GM12878 (cell line): ENCODE measurements at regions not wholly inside any gene's neighbourhood (a gene's known extent, or its start where the extent isn't known, plus 50 kb on each side); places are given as distances from the start of the nearest gene placed in this dataset.

Experiments used
- EGR1 ChIP-seq, 2 experiments: IDR thresholded peaks; 1 replicate in 1 of 2; 2 replicates in 1 of 2; pipeline ENCODE4 v1.6.1; 2011 to 2012; ENCODE audit warnings: low read depth in 2 of 2, low read length in 2 of 2, borderline replicate concordance in 1 of 2, mild to moderate bottlenecking in 1 of 2, moderate library complexity in 1 of 2
- JUNB ChIP-seq: IDR thresholded peaks from 2 replicates; pipeline ENCODE4 v1.6.1; 2016; ENCODE audit warnings: antibody characterized with exemption, mild to moderate bottlenecking
- KAT2A ChIP-seq: conservative IDR thresholded peaks from 2 replicates; pipeline ENCODE4 v1.6.1; 2011; ENCODE audit warnings: low read depth, low read length; ENCODE audit not compliant: control insufficient read depth
- MEF2A ChIP-seq: IDR thresholded peaks from 2 replicates; pipeline ENCODE4 v1.6.1; 2011; ENCODE audit warnings: low read depth, mild to moderate bottlenecking, low read length, moderate library complexity; ENCODE audit not compliant: insufficient read depth
- MYB ChIP-seq: fragments of 150-350 bp; IDR thresholded peaks from 2 replicates; pipeline ENCODE4 v1.6.1; 2014; ENCODE audit warnings: mild to moderate bottlenecking, low read depth, low read length, borderline replicate concordance
- NFIC ChIP-seq: IDR thresholded peaks from 2 replicates; pipeline ENCODE4 v1.6.1; 2012; ENCODE audit warnings: low read depth, mild to moderate bottlenecking, inconsistent platforms, low read length, moderate library complexity
- NFYA ChIP-seq: IDR thresholded peaks from 2 replicates; pipeline ENCODE4 v1.6.1; 2011; ENCODE audit warnings: low read depth, mild to moderate bottlenecking, low read length, improper control_type of control experiment, borderline replicate concordance
- POU2F2 ChIP-seq: IDR thresholded peaks from 3 replicates; pipeline ENCODE4 v1.6.1; 2011; ENCODE audit warnings: low read depth, mild to moderate bottlenecking, low read length, borderline replicate concordance
- RCOR1 ChIP-seq: conservative IDR thresholded peaks from 2 replicates; pipeline ENCODE4 v1.6.1; 2012; ENCODE audit warnings: low read depth, low read length, improper control_type of control experiment
- SIN3A ChIP-seq: IDR thresholded peaks from 2 replicates; pipeline ENCODE4 v1.6.1; 2012; ENCODE audit warnings: low read depth, low read length, improper control_type of control experiment
- STAT1 ChIP-seq: fragments of 450-650 bp; conservative IDR thresholded peaks from 2 replicates; pipeline ENCODE4 v1.6.1; 2014; ENCODE audit warnings: antibody characterized with exemption, mild to moderate bottlenecking
- STAT3 ChIP-seq: IDR thresholded peaks from 2 replicates; pipeline ENCODE4 v1.6.1; 2011; ENCODE audit warnings: low read depth, low read length, improper control_type of control experiment
- TF ChIP-seq, protein P1 (sequence below): fragments of 450-650 bp; IDR thresholded peaks from 2 replicates; pipeline ENCODE4 v1.6.1; 2016; ENCODE audit warnings: mild to moderate bottlenecking, moderate library complexity, borderline replicate concordance
- TF ChIP-seq, protein P2 (sequence below), 3 experiments: IDR thresholded peaks in 2 of 3; conservative IDR thresholded peaks in 1 of 3; 2 replicates each; pipeline ENCODE4 v1.5.1; 2011; ENCODE audit warnings: low read depth in 3 of 3, low read length in 3 of 3, mild to moderate bottlenecking in 3 of 3, control low read depth in 2 of 3, moderate library complexity in 2 of 3, inconsistent platforms in 1 of 3, mixed read lengths in 1 of 3; ENCODE audit not compliant: control insufficient read depth in 2 of 3, insufficient read depth in 1 of 3; ENCODE audit errors: extremely low read depth in 1 of 3
- TF ChIP-seq, protein P3 (sequence below): IDR thresholded peaks from 2 replicates; pipeline ENCODE4 v1.6.1; 2011; ENCODE audit warnings: mild to moderate bottlenecking, low read depth, low read length, moderate library complexity; ENCODE audit not compliant: insufficient replicate concordance
- TF ChIP-seq, protein P4 (sequence below): IDR thresholded peaks from 2 replicates; pipeline ENCODE4 v1.6.1; 2012; ENCODE audit warnings: low read length, inconsistent platforms
- TF ChIP-seq, protein P5 (sequence below): fragments of 450-650 bp; IDR thresholded peaks from 2 replicates; pipeline ENCODE4 v1.6.1; 2017; ENCODE audit warnings: low read depth, mild to moderate bottlenecking, moderate library complexity
- TF ChIP-seq, protein P6 (sequence below): IDR thresholded peaks from 2 replicates; pipeline ENCODE4 v1.6.1; 2011; ENCODE audit warnings: low read depth, mild to moderate bottlenecking, low read length, moderate library complexity, borderline replicate concordance; ENCODE audit errors: extremely low read depth

DNA sequence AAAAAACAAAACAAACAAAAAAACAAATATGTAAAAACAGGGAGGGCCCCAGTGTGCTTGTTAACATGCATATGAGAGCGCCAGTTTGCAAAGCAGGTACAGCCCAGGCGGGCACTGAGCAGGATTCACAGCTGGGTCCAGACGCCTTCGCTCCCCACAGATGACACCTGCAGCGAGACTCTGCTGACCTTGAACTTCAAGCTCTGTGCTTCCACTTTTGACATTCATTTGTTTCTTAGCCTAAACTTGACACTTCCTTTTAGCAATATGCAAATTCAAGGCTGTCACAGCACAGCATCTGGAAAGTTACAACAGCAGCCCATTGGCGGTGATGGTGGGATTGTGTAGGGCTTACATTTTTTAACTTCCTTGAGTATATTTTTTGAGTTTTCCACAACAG is 88.8 kb upstream of the TNS3 start (continued):
- TF ChIP-seq, protein P1, sequence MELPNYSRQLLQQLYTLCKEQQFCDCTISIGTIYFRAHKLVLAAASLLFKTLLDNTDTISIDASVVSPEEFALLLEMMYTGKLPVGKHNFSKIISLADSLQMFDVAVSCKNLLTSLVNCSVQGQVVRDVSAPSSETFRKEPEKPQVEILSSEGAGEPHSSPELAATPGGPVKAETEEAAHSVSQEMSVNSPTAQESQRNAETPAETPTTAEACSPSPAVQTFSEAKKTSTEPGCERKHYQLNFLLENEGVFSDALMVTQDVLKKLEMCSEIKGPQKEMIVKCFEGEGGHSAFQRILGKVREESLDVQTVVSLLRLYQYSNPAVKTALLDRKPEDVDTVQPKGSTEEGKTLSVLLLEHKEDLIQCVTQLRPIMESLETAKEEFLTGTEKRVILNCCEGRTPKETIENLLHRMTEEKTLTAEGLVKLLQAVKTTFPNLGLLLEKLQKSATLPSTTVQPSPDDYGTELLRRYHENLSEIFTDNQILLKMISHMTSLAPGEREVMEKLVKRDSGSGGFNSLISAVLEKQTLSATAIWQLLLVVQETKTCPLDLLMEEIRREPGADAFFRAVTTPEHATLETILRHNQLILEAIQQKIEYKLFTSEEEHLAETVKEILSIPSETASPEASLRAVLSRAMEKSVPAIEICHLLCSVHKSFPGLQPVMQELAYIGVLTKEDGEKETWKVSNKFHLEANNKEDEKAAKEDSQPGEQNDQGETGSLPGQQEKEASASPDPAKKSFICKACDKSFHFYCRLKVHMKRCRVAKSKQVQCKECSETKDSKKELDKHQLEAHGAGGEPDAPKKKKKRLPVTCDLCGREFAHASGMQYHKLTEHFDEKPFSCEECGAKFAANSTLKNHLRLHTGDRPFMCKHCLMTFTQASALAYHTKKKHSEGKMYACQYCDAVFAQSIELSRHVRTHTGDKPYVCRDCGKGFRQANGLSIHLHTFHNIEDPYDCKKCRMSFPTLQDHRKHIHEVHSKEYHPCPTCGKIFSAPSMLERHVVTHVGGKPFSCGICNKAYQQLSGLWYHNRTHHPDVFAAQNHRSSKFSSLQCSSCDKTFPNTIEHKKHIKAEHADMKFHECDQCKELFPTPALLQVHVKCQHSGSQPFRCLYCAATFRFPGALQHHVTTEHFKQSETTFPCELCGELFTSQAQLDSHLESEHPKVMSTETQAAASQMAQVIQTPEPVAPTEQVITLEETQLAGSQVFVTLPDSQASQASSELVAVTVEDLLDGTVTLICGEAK = no peak
- TF ChIP-seq, protein P2, sequence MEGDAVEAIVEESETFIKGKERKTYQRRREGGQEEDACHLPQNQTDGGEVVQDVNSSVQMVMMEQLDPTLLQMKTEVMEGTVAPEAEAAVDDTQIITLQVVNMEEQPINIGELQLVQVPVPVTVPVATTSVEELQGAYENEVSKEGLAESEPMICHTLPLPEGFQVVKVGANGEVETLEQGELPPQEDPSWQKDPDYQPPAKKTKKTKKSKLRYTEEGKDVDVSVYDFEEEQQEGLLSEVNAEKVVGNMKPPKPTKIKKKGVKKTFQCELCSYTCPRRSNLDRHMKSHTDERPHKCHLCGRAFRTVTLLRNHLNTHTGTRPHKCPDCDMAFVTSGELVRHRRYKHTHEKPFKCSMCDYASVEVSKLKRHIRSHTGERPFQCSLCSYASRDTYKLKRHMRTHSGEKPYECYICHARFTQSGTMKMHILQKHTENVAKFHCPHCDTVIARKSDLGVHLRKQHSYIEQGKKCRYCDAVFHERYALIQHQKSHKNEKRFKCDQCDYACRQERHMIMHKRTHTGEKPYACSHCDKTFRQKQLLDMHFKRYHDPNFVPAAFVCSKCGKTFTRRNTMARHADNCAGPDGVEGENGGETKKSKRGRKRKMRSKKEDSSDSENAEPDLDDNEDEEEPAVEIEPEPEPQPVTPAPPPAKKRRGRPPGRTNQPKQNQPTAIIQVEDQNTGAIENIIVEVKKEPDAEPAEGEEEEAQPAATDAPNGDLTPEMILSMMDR (IDR thresholded peaks at IDR 0.05 in 2 of 3, conservative IDR thresholded peaks at IDR 0.05 in 1 of 3; ENCODE audit: control insufficient read depth in 2 of 3, extremely low read depth in 1 of 3, insufficient read depth in 1 of 3, low read depth in 3 of 3, low read length in 3 of 3) = no peak
- TF ChIP-seq MYB (no peak), RCOR1 (no peak), NFIC (0 out of 2 replicates have a peak, but pooled peaks have one; percentile 24), POU2F2 (peak; percentile 98), KAT2A (no peak), EGR1 (IDR thresholded peaks at IDR 0.05; ENCODE audit: borderline replicate concordance in 1 of 2, low read depth in 2 of 2, low read length in 2 of 2) (no peak), NFYA (no peak), SIN3A (no peak), STAT3 (no peak), JUNB (no peak), MEF2A (0 out of 2 replicates have a peak, but pooled peaks have one; percentile 56), STAT1 (no peak)
- TF ChIP-seq, protein P3, sequence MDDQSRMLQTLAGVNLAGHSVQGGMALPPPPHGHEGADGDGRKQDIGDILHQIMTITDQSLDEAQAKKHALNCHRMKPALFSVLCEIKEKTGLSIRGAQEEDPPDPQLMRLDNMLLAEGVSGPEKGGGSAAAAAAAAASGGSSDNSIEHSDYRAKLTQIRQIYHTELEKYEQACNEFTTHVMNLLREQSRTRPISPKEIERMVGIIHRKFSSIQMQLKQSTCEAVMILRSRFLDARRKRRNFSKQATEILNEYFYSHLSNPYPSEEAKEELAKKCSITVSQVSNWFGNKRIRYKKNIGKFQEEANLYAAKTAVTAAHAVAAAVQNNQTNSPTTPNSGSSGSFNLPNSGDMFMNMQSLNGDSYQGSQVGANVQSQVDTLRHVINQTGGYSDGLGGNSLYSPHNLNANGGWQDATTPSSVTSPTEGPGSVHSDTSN = no peak
- TF ChIP-seq, protein P4, sequence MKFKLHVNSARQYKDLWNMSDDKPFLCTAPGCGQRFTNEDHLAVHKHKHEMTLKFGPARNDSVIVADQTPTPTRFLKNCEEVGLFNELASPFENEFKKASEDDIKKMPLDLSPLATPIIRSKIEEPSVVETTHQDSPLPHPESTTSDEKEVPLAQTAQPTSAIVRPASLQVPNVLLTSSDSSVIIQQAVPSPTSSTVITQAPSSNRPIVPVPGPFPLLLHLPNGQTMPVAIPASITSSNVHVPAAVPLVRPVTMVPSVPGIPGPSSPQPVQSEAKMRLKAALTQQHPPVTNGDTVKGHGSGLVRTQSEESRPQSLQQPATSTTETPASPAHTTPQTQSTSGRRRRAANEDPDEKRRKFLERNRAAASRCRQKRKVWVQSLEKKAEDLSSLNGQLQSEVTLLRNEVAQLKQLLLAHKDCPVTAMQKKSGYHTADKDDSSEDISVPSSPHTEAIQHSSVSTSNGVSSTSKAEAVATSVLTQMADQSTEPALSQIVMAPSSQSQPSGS = peak; percentile 28; the same call in 1 of the 2 replicates
- TF ChIP-seq, protein P5, sequence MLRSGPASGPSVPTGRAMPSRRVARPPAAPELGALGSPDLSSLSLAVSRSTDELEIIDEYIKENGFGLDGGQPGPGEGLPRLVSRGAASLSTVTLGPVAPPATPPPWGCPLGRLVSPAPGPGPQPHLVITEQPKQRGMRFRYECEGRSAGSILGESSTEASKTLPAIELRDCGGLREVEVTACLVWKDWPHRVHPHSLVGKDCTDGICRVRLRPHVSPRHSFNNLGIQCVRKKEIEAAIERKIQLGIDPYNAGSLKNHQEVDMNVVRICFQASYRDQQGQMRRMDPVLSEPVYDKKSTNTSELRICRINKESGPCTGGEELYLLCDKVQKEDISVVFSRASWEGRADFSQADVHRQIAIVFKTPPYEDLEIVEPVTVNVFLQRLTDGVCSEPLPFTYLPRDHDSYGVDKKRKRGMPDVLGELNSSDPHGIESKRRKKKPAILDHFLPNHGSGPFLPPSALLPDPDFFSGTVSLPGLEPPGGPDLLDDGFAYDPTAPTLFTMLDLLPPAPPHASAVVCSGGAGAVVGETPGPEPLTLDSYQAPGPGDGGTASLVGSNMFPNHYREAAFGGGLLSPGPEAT = no peak
- TF ChIP-seq, protein P6, sequence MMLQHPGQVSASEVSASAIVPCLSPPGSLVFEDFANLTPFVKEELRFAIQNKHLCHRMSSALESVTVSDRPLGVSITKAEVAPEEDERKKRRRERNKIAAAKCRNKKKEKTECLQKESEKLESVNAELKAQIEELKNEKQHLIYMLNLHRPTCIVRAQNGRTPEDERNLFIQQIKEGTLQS = no peak
